ENCODE measurements at regions not wholly inside any gene's neighbourhood (a gene's known extent, or its start where the extent isn't known, plus 50 kb on each side); places are given as distances from the start of the nearest gene placed in this dataset.

GRCh38 chr16:86669937-86670749 is 91.8 kb downstream of the FOXL1 start:
- H3K9ac ChIP-seq (ENCODE audit: low read depth in 1 of 2, low read length in 2 of 2) = no peak overlapping the region
- H3K27ac ChIP-seq (ENCODE audit: low read depth in 1 of 2, low read length in 2 of 2) = no peak overlapping the region
- no peak for TF ChIP-seq GABPA (IDR thresholded peaks at IDR 0.05 in 1 of 2, conservative IDR thresholded peaks at IDR 0.05 in 1 of 2)
- H3K36me3 ChIP-seq (ENCODE audit: control insufficient read depth in 4 of 4, insufficient read depth in 3 of 4, low read depth in 1 of 4, low read length in 3 of 4) = no peaks in the 10 kb centered on the region
- no peaks in the 10 kb centered on the region for H3K4me1 ChIP-seq (ENCODE audit: control insufficient read depth in 4 of 4, insufficient read depth in 4 of 4, low read length in 3 of 4)
- DNase-seq (ENCODE audit: low spot score) = no peak
- peaks cover 0 to 3% (median 1%) of the 10 kb centered on the region in 4 donors for H3K27me3 ChIP-seq (ENCODE audit: control insufficient read depth in 4 of 4, insufficient read depth in 4 of 4, low read length in 3 of 4)
- whole genome bisulfite sequencing = 58% methylated on average over 30 of the region's 30 CpGs
- peaks cover 0 to 5% (median 2%) of the 10 kb centered on the region in 4 donors for H3K9me3 ChIP-seq (ENCODE audit: control insufficient read depth in 4 of 4, low read length in 3 of 4)
- no peak overlapping the region for H3K4me3 ChIP-seq (ENCODE audit: low read depth in 1 of 3, low read length in 3 of 3)

DNA sequence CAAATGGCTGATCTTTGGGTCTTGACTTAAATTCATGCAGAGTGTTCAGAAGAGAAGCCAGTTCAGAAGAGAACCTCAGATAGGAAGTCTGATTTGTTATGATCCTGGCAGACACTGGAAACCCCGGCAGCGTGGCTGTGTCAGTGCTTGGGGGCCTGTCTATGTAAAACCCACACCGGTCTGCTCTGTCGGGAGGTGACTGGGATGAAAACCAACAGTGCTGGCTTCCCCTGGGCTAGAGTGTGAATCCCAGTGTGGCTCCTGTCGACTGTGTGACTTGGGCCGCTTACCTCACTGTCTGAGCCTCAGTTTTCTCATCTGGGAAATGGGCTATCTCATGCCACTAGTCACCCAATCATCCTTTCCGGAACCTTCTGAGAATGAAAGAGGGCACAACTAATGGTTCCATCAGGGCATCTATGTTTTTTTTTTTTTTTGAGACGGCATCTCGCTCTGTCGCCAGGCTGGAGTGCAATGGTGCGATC is 92.4 kb downstream of the FOXL1 start:
- WGBS = 88% methylated on average over 11 of the region's 11 CpGs
- Histone ChIP-seq H3K27me3 (ENCODE audit: control insufficient read depth in 4 of 4, insufficient read depth in 4 of 4, low read length in 3 of 4) (peaks cover 0 to 3% (median 1%) of the 10 kb centered on the region in 4 donors), H3K4me3 (ENCODE audit: low read depth in 1 of 3, low read length in 3 of 3) (no peak overlapping the region), H3K9ac (ENCODE audit: low read depth in 1 of 2, low read length in 2 of 2) (no peak overlapping the region), H3K9me3 (ENCODE audit: control insufficient read depth in 4 of 4, low read length in 3 of 4) (peaks cover 0 to 3% (median 2%) of the 10 kb centered on the region in 4 donors), H3K4me1 (ENCODE audit: control insufficient read depth in 4 of 4, insufficient read depth in 4 of 4, low read length in 3 of 4) (no peaks in the 10 kb centered on the region), H3K36me3 (ENCODE audit: control insufficient read depth in 4 of 4, insufficient read depth in 3 of 4, low read depth in 1 of 4, low read length in 3 of 4) (no peaks in the 10 kb centered on the region), H3K27ac (ENCODE audit: low read depth in 1 of 2, low read length in 2 of 2) (no peak overlapping the region)
- TF ChIP-seq YY1 (IDR thresholded peaks at IDR 0.05) = no peak
- TF ChIP-seq NR2F2 (IDR thresholded peaks at IDR 0.05) = no peak
- TF ChIP-seq TAF1 (conservative IDR thresholded peaks at IDR 0.05) = no peak
- no peak for TF ChIP-seq HNF4A (conservative IDR thresholded peaks at IDR 0.05)
- TF ChIP-seq, protein P1, sequence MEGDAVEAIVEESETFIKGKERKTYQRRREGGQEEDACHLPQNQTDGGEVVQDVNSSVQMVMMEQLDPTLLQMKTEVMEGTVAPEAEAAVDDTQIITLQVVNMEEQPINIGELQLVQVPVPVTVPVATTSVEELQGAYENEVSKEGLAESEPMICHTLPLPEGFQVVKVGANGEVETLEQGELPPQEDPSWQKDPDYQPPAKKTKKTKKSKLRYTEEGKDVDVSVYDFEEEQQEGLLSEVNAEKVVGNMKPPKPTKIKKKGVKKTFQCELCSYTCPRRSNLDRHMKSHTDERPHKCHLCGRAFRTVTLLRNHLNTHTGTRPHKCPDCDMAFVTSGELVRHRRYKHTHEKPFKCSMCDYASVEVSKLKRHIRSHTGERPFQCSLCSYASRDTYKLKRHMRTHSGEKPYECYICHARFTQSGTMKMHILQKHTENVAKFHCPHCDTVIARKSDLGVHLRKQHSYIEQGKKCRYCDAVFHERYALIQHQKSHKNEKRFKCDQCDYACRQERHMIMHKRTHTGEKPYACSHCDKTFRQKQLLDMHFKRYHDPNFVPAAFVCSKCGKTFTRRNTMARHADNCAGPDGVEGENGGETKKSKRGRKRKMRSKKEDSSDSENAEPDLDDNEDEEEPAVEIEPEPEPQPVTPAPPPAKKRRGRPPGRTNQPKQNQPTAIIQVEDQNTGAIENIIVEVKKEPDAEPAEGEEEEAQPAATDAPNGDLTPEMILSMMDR (IDR thresholded peaks at IDR 0.05; ENCODE audit: low read depth, low read length, missing input control) = no peak
- no peak for TF ChIP-seq ATF3 (IDR thresholded peaks at IDR 0.05)
- TF ChIP-seq JUND (IDR thresholded peaks at IDR 0.05) = no peak
- no peak for TF ChIP-seq FOXA2 (IDR thresholded peaks at IDR 0.05)
- TF ChIP-seq REST (IDR thresholded peaks at IDR 0.05) = no peak
- TF ChIP-seq EGR1 (IDR thresholded peaks at IDR 0.05; ENCODE audit: low read depth in 2 of 2) = no peak
- no peak for TF ChIP-seq SP1 (IDR thresholded peaks at IDR 0.05)
- TF ChIP-seq RAD21 (IDR thresholded peaks at IDR 0.05) = no peak
- no peak for TF ChIP-seq GABPA (IDR thresholded peaks at IDR 0.05 in 1 of 2, conservative IDR thresholded peaks at IDR 0.05 in 1 of 2)
- TF ChIP-seq, protein P2, sequence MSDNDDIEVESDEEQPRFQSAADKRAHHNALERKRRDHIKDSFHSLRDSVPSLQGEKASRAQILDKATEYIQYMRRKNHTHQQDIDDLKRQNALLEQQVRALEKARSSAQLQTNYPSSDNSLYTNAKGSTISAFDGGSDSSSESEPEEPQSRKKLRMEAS (IDR thresholded peaks at IDR 0.05) = no peak
- no peak for DNase-seq (ENCODE audit: low spot score)

All from liver (tissue), 8 donors.